GM12874 (cell line): ENCODE measurements at regions not wholly inside any gene's neighbourhood (a gene's known extent, or its start where the extent isn't known, plus 50 kb on each side); places are given as distances from the start of the nearest gene placed in this dataset.

Experiments
- CTCF ChIP-seq: IDR thresholded peaks from 2 replicates; pipeline ENCODE4 v1.5.1; 2011; ENCODE audit warnings: low read depth, mild to moderate bottlenecking, control low read depth, low read length, moderate library complexity; ENCODE audit not compliant: insufficient read depth

GRCh38 chr6:74161380-74161779 is 465.4 kb downstream of the CD109 start:
- no peak for TF ChIP-seq CTCF

- TF ChIP-seq CTCF = no peak
These were observed 456.2 kb downstream of the CD109 start for GRCh38 chr6:74152096-74152675.

GRCh38 chr6:74145931-74146330 is 449.9 kb downstream of the CD109 start:
- no peak for TF ChIP-seq CTCF

- TF ChIP-seq CTCF = no peak
These were observed 441.9 kb downstream of the CD109 start for GRCh38 chr6:74137911-74138310.

GRCh38 chr6:74134327-74134726 is 438.3 kb downstream of the CD109 start:
- TF ChIP-seq CTCF = no peak

GRCh38 chr6:74133073-74133472 is 437.1 kb downstream of the CD109 start:
- TF ChIP-seq CTCF = no peak

GRCh38 chr6:74130641-74131040 is 434.6 kb downstream of the CD109 start:
- no peak for TF ChIP-seq CTCF
